Parathyroid adenoma (tissue), 2 donors: ENCODE measurements at regions not wholly inside any gene's neighbourhood (a gene's known extent, or its start where the extent isn't known, plus 50 kb on each side); places are given as distances from the start of the nearest gene placed in this dataset.

Source experiments
- H2AFZ ChIP-seq: fragments of 300-600 bp; sonication (generic); one replicate; pipeline ENCODE4 v1.7.0; 2017; ENCODE audit warnings: antibody characterized with exemption, mild to moderate bottlenecking
- H3K27ac ChIP-seq: fragments of 300-600 bp; sonication (generic); one replicate; pipeline ENCODE4 v1.7.0; 2017
- H3K27me3 ChIP-seq: fragments of 300-600 bp; sonication (generic); one replicate; pipeline ENCODE4 v1.7.0; 2017; ENCODE audit warnings: low read length; ENCODE audit not compliant: control insufficient read depth, insufficient read depth
- H3K36me3 ChIP-seq: fragments of 300-600 bp; sonication (generic); one replicate; pipeline ENCODE4 v1.7.0; 2017; ENCODE audit warnings: low read length; ENCODE audit not compliant: control insufficient read depth, insufficient read depth
- H3K4me1 ChIP-seq: fragments of 300-600 bp; sonication (generic); one replicate; pipeline ENCODE4 v1.7.0; 2017; ENCODE audit warnings: control low read depth
- H3K4me2 ChIP-seq: fragments of 300-600 bp; sonication (generic); one replicate; pipeline ENCODE4 v1.7.0; 2017; ENCODE audit warnings: low read length
- H3K4me3 ChIP-seq: fragments of 300-600 bp; sonication (generic); one replicate; pipeline ENCODE4 v1.7.0; 2017; ENCODE audit warnings: low read depth, low read length
- H3K79me2 ChIP-seq: fragments of 300-600 bp; sonication (generic); one replicate; pipeline ENCODE4 v1.7.0; 2017; ENCODE audit warnings: control low read depth
- H3K9ac ChIP-seq: fragments of 300-600 bp; sonication (generic); one replicate; pipeline ENCODE4 v1.7.0; 2017; ENCODE audit warnings: mild to moderate bottlenecking
- H3K9me3 ChIP-seq: fragments of 300-600 bp; sonication (generic); one replicate; pipeline ENCODE4 v1.7.0; 2017; ENCODE audit warnings: low read length; ENCODE audit not compliant: control insufficient read depth
- CTCF ChIP-seq: fragments of 300-600 bp; sonication (generic); IDR thresholded peaks from one replicate; pipeline ENCODE4 v1.7.0; 2017; ENCODE audit warnings: antibody characterized with exemption, mild to moderate bottlenecking
- donor health status: primary hyperparathyroidism.

DNA sequence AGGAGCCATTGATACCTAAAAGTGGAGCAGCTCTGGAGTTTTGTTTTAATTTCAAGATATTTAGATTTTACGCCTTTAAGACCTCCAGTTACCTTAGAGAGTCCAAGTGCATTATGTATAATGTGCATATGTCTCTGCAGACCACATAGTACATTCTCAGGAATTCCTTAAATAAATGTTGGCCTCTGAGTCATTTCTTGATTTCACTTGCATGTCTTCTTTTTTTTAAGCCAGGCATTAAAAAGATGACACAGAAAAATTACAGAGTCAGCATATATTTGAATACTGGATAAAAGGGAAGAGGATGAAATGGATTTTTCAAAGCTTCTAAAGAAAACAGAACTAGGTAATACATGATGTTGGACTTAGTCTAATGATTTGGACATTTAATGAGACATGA is 125.2 kb downstream of the TMCO5A start:
- Histone ChIP-seq H3K9ac (no peak overlapping the region), H3K4me1 (no peaks in the 10 kb centered on the region), H3K27ac (no peak overlapping the region), H3K36me3 (no peaks in the 10 kb centered on the region), H3K27me3 (no peaks in the 10 kb centered on the region), H3K79me2 (no peaks in the 10 kb centered on the region), H3K9me3 (no peaks in the 10 kb centered on the region), H2AFZ (no peak overlapping the region), H3K4me3 (no peak overlapping the region), H3K4me2 (no peak overlapping the region)
- TF ChIP-seq CTCF = no peak

- TF ChIP-seq CTCF = no peak
- no peaks in the 10 kb centered on the region for H3K27me3 ChIP-seq
- H3K36me3 ChIP-seq = no peaks in the 10 kb centered on the region
- no peaks in the 10 kb centered on the region for H3K4me1 ChIP-seq
- no peaks in the 10 kb centered on the region for H3K79me2 ChIP-seq
- H2AFZ ChIP-seq = no peak overlapping the region
- no peaks in the 10 kb centered on the region for H3K9me3 ChIP-seq
- no peak overlapping the region for H3K4me2 ChIP-seq
- no peak overlapping the region for H3K27ac ChIP-seq
- H3K9ac ChIP-seq = no peak overlapping the region
- H3K4me3 ChIP-seq = no peak overlapping the region
Observed at GRCh38 chr15:38061856-38062649, 127.6 kb downstream of the TMCO5A start.

DNA sequence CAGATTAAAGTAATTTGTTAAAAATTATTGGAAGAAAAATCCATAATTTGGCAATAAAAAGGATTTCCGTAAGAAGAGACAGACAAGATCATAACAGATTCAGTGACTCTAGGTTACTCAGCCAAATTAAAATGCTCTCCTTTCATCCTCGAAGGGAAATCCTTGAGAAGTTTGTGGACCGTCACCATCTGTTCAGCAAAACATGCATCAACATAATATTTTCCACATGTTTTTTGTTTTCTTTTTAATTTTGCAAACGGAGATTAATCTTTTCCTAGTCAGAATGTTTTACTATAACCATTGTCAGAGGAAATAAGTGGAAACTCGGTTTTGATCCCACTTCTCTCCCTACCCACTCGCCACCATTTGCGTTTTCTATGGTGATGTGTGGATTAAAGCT is 128.3 kb downstream of the TMCO5A start:
- no peak overlapping the region for H3K9ac ChIP-seq
- no peaks in the 10 kb centered on the region for H3K4me1 ChIP-seq
- no peak overlapping the region for H3K27ac ChIP-seq
- H3K9me3 ChIP-seq = no peaks in the 10 kb centered on the region
- H2AFZ ChIP-seq = no peak overlapping the region
- no peak for TF ChIP-seq CTCF
- H3K27me3 ChIP-seq = no peaks in the 10 kb centered on the region
- H3K4me3 ChIP-seq = no peak overlapping the region
- H3K4me2 ChIP-seq = no peak overlapping the region
- no peaks in the 10 kb centered on the region for H3K79me2 ChIP-seq
- H3K36me3 ChIP-seq = no peaks in the 10 kb centered on the region

- Histone ChIP-seq H3K4me1 (no peaks in the 10 kb centered on the region), H2AFZ (no peak overlapping the region), H3K36me3 (no peaks in the 10 kb centered on the region), H3K79me2 (no peaks in the 10 kb centered on the region), H3K4me2 (no peak overlapping the region), H3K27ac (no peak overlapping the region), H3K9ac (no peak overlapping the region), H3K9me3 (no peaks in the 10 kb centered on the region), H3K27me3 (no peaks in the 10 kb centered on the region), H3K4me3 (no peak overlapping the region)
- TF ChIP-seq CTCF = no peak
Observed at GRCh38 chr15:38065721-38066345, 131.4 kb downstream of the TMCO5A start.
